Urinary bladder (tissue), 3 donors: ENCODE measurements at regions not wholly inside any gene's neighbourhood (a gene's known extent, or its start where the extent isn't known, plus 50 kb on each side); places are given as distances from the start of the nearest gene placed in this dataset.
"Not testable (repeated sequence)": the region's sequence is repeated elsewhere in the genome, so short reads cannot be mapped to it uniquely, and the experiment has no call there.

Experiments
- DNase-seq: peaks from one replicate; pipeline ENCODE4 v3.0.0-alpha.2; 2015; ENCODE audit errors: extremely low spot score
- H3K27ac ChIP-seq: one replicate; pipeline ENCODE4 v1.5.1; 2013; ENCODE audit warnings: low read depth, mild to moderate bottlenecking, moderate library complexity
- H3K36me3 ChIP-seq: one replicate; pipeline ENCODE4 v1.6.1; 2013; ENCODE audit warnings: mild to moderate bottlenecking, moderate library complexity; ENCODE audit not compliant: insufficient read depth
- H3K4me1 ChIP-seq: one replicate; pipeline ENCODE4 v1.6.1; 2013; ENCODE audit warnings: mild to moderate bottlenecking, moderate library complexity; ENCODE audit not compliant: insufficient read depth
- H3K4me3 ChIP-seq: one replicate; pipeline ENCODE4 v1.5.1; 2013; ENCODE audit warnings: low read depth, low read length
- WGBS: extraction: QIAGEN DNeasy Blood & Tissue Kit; methylation state at CpG from one replicate; pipeline ENCODE4 v1.1.7; 2013; 5-methylcytosine and 5-hydroxymethylcytosine counted together
- donor health status: healthy with polysubstance abuse.
- donor health status: healthy.

DNA sequence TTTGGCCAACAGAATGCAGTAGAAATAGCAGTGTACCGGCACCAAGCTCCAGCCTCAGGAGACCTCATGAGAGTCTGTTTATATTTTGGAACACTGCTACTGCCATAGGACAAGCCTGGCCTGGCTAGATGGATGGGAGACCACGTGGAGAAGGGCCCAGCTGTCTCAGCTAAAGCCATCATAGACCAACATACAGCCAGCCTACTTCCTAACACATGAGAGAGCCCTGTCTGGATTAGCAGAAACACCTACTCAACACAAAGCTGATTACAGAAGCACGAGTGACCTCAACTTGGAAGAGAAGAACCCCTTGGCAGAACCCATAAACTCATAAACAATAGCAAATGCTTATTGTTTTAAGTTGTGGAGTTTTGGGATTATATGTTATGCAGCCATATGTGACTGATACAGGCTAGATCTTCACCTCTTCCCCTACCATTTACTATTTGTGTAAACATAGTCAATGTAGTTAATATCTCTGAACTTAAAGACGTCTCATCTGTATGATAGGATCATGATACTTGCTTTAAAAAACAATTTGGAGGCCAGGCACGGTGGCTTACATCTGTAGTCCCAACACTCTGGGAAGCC, 199.4 kb upstream of the ZNF217 start:
- H3K36me3 ChIP-seq: no peaks in the 10 kb centered on the region
- no peaks in the 10 kb centered on the region for H3K4me1 ChIP-seq
- no peak for DNase-seq
- H3K4me3 ChIP-seq: no peak overlapping the region
- WGBS: 66% methylated on average over 5 of the region's 5 CpGs
- no peak overlapping the region for H3K27ac ChIP-seq

DNA sequence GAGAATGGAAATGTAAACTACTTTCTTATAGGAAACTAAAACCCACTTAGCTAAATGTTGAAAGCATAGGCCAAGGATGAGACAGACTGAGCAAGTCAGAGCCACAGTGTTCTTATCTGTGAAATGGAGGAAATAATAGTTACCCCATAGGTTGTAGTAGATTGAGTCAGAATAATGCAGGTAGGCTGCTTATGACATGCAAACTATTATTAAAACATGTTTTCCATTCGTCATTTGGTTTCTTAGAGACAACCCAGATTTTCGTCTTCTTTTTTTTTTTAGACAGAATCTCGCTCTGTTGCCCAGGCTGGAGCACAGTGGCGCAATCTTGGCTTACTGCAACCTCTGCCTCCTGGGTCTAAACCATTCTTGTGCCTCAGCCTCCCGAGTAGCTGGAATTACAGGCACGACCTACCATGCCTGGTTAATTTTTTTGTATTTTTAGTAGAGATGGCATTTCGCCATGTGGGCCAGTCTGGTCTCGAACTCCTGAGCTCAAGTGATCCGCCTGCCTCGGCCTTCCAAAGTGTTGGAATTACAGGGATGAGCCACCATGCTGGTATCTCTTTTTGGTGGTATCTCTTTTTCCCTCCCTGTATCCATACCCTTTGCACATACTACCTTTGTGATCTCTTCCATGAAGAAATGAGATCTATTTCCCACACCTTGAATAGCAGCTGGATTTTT, 196.5 kb upstream of the ZNF217 start:
- Histone ChIP-seq H3K36me3 (no peaks in the 10 kb centered on the region), H3K27ac (no peak overlapping the region), H3K4me1 (no peaks in the 10 kb centered on the region), H3K4me3 (no peak overlapping the region)
- 87% methylated on average over 10 of the region's 10 CpGs for WGBS
- no peak for DNase-seq

DNA sequence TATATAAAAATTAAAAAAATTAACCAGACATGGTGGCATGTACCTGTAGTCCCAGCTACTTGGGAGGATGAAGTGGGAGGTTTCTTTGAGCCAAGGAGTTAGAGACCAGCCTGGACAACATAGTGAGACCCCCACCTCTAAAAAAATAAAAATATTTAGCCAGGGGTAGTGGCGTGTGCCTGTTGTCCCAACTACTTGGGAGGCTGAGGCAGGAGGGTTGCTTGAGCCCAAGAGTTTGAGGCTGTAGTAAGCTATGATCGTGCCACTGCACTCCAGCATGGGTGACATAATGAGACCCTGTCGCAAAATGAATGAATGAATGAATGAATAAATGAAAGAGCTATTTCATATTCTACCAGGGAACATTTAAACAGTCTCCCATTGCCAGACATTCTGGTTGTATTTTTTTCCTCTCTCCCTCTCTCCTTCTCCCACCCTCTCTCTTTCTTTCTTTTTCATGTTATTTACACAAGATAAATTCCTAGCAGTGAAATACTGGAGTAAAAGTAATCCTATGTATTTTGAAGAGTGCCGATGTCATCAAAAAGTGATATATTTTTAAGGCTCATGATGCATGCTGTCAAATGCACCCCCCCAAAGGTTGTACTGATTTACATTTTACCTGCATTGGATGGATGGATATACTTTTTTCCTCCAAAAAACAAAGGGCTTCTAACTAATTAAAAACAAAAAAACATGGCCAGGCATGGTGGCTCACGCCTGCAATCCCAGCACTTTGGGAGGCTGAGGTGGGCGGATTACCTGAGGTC, 194.8 kb upstream of the ZNF217 start:
- Histone ChIP-seq H3K4me1 (no peaks in the 10 kb centered on the region), H3K36me3 (no peaks in the 10 kb centered on the region)

DNA sequence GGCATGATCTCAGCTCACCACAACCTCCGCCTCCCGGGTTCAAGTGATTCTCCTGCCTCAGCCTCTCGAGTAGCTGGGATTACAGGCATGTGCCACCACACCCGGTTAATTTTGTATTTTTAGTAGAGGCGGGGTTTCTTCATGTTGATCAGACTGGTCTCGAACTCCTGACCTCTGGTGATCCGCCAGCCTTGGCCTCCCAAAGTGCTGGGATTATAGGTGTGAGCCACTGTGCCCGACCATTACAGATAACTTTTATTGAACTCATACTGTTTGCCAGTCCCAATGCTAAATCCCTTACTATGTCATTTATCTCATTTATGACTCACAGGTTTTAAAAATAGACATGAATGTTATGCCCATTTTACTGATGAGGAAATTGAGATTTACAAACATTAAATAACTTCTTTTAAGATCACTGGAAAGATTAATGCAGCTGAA, 193.9 kb upstream of the ZNF217 start:
- not testable (repeated sequence) for DNase-seq, H3K36me3 ChIP-seq, H3K27ac ChIP-seq, H3K4me3 ChIP-seq, H3K4me1 ChIP-seq
- WGBS: 74% methylated on average over 8 of the region's 8 CpGs

More for the DNA sequence above, 194.8 kb upstream of the ZNF217 start:
- WGBS: 90% methylated on average over 6 of the region's 6 CpGs
- Histone ChIP-seq H3K4me3 (no peak overlapping the region), H3K27ac (no peak overlapping the region)
- DNase-seq: no peak

DNA sequence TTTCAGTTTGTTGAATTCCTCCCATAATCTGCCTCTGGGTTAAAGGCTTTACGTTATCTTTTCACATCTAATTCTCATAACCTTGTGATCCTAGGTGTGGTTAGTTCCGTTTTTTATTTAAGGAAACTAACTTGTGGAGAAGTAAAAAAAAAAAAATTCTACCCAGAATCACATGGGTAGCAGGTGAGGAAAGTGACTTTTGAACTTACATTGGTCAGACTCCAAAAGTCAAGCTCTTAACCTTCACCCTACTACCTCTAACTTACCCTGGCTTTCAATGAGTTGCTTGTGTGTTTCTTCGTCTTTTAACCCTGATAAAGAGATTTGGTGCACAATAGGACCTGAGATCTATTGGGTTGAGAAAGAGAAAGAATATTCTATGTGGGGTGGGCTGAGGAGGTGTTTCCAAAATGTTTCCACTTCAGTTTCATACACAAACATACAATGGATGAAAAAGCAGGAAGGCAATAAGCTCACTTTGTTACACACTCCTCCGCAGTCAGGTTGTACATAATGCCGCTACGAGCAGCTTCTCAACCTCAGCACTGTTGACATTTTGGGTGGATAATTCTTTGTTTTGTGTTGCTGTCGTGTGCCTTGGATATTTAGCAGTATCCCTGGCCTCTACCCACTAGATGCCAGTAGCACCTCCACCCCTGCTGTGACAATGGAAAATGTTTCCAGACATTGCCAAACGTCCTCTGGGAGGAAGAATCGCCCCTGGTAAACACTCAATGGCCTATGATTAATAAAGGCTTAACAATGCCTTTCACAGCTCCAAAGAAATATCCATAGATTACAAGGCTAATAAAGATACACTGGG, 193.0 kb upstream of the ZNF217 start:
- Histone ChIP-seq H3K4me3 (no peak overlapping the region), H3K27ac (peak overlapping the region; percentile 64)
- WGBS: 58% methylated on average over 9 of the region's 9 CpGs

DNA sequence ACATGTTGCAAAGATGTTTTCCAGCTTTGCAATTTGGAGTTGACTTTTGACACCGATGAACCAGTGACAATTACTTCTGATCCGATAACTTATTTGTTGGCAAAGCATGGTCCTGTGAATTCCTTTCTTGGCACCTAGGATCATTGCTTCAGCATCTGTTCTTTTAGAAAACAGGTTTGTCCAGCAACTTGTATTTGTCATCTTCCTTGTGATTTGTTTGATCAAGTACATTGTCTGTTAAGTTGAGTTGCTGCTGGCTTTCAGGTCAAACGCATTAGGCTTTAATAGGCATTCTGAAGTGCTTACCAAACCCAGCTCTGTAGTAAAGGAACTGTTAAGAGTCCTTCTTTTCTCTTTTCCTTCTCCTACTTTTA, 192.4 kb upstream of the ZNF217 start:
- Histone ChIP-seq H3K36me3 (no peaks in the 10 kb centered on the region), H3K27ac (peak overlapping the region; percentile 64), H3K4me1 (no peaks in the 10 kb centered on the region), H3K4me3 (no peak overlapping the region)
- 69% methylated on average over 3 of the region's 3 CpGs for WGBS
- no peak for DNase-seq

More for the DNA sequence above, 193.0 kb upstream of the ZNF217 start:
- Histone ChIP-seq H3K4me1 (no peaks in the 10 kb centered on the region), H3K36me3 (no peaks in the 10 kb centered on the region)
- no peak for DNase-seq

DNA sequence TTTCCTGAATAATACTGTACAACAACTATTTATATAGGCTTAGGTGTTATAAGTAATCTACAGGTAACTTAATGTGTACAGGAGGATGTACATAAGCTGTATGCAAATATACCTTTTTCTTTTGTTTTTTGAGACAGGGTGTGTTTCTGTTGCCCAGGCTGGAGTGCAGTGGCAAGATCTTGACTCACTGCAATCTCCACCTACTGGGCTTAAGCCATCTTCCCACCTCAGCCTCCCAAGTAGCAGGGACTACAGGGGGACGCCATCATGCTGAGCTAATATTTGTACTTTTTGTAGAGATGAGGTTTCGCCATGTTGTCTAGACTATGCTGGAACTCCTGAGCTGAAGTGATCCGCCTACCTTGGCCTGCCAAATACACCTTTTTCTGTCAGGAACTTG, 191.7 kb upstream of the ZNF217 start:
- H3K4me3 ChIP-seq: no peak overlapping the region
- 94% methylated on average over 3 of the region's 3 CpGs for WGBS
- no peaks in the 10 kb centered on the region for H3K36me3 ChIP-seq
- no peaks in the 10 kb centered on the region for H3K4me1 ChIP-seq
- DNase-seq: no peak
- no peak overlapping the region for H3K27ac ChIP-seq

DNA sequence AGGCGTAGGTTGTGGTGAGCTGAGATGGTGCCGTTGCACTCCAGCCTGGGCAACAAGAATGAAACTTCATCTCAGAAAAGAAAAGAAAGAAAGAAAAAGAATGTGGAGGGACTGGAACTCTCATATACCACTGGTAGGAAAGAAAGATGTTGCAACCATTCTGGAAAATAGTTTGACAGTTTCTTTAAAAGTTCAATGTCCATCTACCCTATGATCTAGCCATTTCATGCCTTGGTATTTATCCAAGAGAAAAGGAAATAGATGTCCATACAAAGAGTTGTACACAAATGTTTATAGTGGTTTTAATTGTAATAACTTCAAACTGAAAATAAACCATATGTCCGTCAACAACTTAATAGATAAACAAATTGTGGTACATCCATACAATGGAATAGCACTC, 190.1 kb upstream of the ZNF217 start:
- Histone ChIP-seq H3K4me1 (no peaks in the 10 kb centered on the region), H3K36me3 (no peaks in the 10 kb centered on the region), H3K4me3 (no peak overlapping the region), H3K27ac (no peak overlapping the region)
- 86% methylated on average over 3 of the region's 3 CpGs for WGBS
- no peak for DNase-seq

DNA sequence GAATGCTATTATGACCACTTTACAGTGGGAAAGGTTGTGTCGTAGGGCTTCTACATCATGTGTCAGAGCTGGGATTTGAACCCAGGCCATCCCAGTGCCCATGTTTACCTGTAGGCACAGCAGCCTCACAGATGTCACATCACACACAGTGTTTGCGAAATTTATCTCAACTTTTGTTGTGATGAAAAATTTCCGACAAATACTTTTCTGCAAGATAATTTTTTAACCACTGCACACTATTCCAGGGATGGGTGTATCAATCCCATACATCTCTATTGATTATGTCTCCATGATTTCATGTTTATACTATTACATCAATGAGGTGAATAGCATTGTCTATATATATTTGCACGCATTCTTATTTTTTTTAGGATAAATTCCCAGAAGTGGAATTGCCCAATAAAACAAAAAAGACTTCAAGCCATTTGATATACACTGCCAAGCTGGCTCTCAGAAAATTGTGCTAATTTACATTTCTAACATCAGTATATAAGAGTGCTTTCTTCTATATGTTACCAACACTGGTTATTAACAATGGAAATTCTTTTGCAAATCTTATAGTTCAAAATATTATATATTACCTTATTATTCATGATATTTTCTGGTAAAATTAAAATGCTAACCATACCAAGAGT, 189.1 kb upstream of the ZNF217 start:
- WGBS: 96% methylated on average over 4 of the region's 4 CpGs
- DNase-seq: no peak
- Histone ChIP-seq H3K36me3 (no peaks in the 10 kb centered on the region), H3K4me1 (no peaks in the 10 kb centered on the region), H3K4me3 (no peak overlapping the region), H3K27ac (no peak overlapping the region)

DNA sequence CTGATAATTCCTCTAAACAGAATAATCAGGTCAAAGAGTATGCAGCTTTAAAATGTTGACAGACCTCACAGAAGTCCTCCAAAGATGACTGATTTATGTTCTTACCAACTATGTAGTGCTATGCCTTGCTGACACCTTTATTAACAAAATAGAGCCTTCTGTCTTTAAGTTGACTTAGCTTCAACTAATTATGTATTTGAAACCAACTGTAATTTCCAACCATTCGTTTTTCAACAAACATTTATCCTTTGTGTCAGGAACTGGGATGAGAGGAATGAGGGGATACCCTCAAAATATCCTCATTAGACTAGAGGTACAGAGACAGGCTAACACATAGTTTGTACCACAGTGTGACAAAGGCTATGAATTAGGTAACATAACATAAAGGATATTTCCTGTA, 186.2 kb upstream of the ZNF217 start:
- no peaks in the 10 kb centered on the region for H3K36me3 ChIP-seq
- 57% methylated on average over 1 of the region's 1 CpG for WGBS
- DNase-seq: no peak
- no peaks in the 10 kb centered on the region for H3K4me1 ChIP-seq
- no peak overlapping the region for H3K27ac ChIP-seq
- H3K4me3 ChIP-seq: no peak overlapping the region

DNA sequence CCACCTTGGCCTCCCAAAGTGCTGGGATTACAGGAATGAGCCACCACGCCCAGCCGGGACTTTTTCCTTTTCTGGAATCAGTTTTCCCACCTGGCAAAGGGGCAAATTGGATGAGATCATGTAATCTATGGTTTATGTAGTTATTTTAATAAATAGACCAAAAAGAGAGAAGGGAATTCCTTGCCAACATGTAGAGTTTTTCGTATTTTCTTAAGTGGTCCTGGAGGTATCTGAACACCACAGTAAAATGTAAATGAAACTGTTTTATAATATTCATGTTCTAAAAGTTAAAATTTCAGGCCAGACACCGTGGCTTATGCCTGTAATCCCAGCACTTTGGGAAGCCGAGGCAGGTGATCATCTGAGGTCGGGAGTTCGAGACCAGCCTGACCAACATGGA, 185.1 kb upstream of the ZNF217 start:
- DNase-seq: no peak
- H3K27ac ChIP-seq: no peak overlapping the region
- no peak overlapping the region for H3K4me3 ChIP-seq
- 94% methylated on average over 7 of the region's 7 CpGs for WGBS
- H3K36me3 ChIP-seq: no peaks in the 10 kb centered on the region
- H3K4me1 ChIP-seq: no peaks in the 10 kb centered on the region

DNA sequence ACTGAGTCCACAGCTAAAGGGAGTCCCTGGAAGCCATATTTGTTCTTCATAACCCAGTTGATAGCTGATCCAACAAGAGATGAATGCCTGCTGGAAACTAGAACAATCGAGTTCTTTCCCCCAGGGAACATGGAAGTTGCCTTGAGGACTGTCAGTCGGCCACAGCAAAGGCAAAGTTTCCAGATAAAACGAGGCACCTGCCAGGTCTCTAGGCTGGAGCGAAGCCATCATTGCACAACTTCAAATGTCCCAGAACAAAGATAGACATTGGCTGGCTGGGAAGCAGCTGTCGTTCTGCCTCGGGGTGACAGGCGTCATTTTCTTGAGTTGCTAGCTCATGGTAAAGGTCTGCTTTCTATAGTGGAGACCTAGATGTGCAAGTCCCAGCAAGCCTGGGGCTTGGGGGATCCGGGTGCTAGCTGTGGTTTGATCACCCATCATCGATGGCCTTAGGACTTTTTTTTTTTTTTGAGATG, 184.4 kb upstream of the ZNF217 start:
- WGBS: 90% methylated on average over 9 of the region's 9 CpGs
- no peaks in the 10 kb centered on the region for H3K4me1 ChIP-seq
- no peak for DNase-seq
- no peaks in the 10 kb centered on the region for H3K36me3 ChIP-seq
- H3K4me3 ChIP-seq: no peak overlapping the region
- H3K27ac ChIP-seq: no peak overlapping the region

DNA sequence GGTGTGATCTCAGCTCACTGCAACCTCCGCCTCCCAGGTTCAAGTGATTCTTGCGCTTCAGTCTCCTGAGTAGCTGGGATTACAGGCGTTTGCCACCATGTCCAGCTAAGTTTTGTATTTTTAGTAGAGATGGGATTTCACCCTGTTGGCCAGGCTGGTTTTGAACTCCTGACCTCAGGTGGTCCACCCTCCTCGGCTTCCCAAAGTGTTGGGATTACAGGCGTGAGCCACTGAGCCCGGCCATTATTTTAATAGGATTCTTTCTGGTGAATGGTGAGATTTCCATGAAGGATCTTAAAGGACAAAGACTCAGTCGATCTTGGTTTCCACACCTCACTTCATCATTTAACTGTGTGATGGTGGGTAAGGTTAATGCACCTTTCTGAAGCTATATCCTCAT, 183.8 kb upstream of the ZNF217 start:
- not testable (repeated sequence) for H3K27ac ChIP-seq, H3K4me3 ChIP-seq, H3K4me1 ChIP-seq, DNase-seq, H3K36me3 ChIP-seq
- WGBS: 93% methylated on average over 7 of the region's 7 CpGs
